ENCODE measurements at regions not wholly inside any gene's neighbourhood (a gene's known extent, or its start where the extent isn't known, plus 50 kb on each side); places are given as distances from the start of the nearest gene placed in this dataset.

GRCh38 chr10:60572511-60573194 is 183.0 kb upstream of the ANK3 start:
- no peak for DNase-seq (ENCODE audit: extremely low read depth, low read depth, low spot score)

GRCh38 chr10:60570896-60571295 is 181.2 kb upstream of the ANK3 start:
- no peak for DNase-seq (ENCODE audit: extremely low read depth, low read depth, low spot score)

- DNase-seq (ENCODE audit: extremely low read depth, low read depth, low spot score): no peak
These were observed 180.7 kb upstream of the ANK3 start for GRCh38 chr10:60570272-60570865.

- DNase-seq (ENCODE audit: extremely low read depth, low read depth, low spot score): no peak
These were observed 180.0 kb upstream of the ANK3 start for GRCh38 chr10:60569681-60570080.

GRCh38 chr10:60566096-60566495 is 176.4 kb upstream of the ANK3 start:
- no peak for DNase-seq (ENCODE audit: extremely low read depth, low read depth, low spot score)

GRCh38 chr10:60565492-60565891 is 175.8 kb upstream of the ANK3 start:
- DNase-seq (ENCODE audit: extremely low read depth, low read depth, low spot score): no peak

- no peak for DNase-seq (ENCODE audit: extremely low read depth, low read depth, low spot score)
These were observed 174.8 kb upstream of the ANK3 start for GRCh38 chr10:60564475-60564874.

GRCh38 chr10:60560451-60560850 is 170.8 kb upstream of the ANK3 start:
- DNase-seq (ENCODE audit: extremely low read depth, low read depth, low spot score): no peak

- no peak for DNase-seq (ENCODE audit: extremely low read depth, low read depth, low spot score)
These were observed 166.0 kb upstream of the ANK3 start for GRCh38 chr10:60555700-60556099.

GRCh38 chr10:60549686-60550085 is 160.0 kb upstream of the ANK3 start:
- peak; percentile 12 for DNase-seq (ENCODE audit: extremely low read depth, low read depth, low spot score)

GRCh38 chr10:60542657-60543056 is 153.0 kb upstream of the ANK3 start:
- no peak for DNase-seq (ENCODE audit: extremely low read depth, low read depth, low spot score)

GRCh38 chr10:60541451-60541850 is 151.8 kb upstream of the ANK3 start:
- DNase-seq (ENCODE audit: extremely low read depth, low read depth, low spot score): no peak

- DNase-seq (ENCODE audit: extremely low read depth, low read depth, low spot score): no peak
These were observed 148.0 kb upstream of the ANK3 start for GRCh38 chr10:60537697-60538096.

- DNase-seq (ENCODE audit: extremely low read depth, low read depth, low spot score): no peak
These were observed 146.9 kb upstream of the ANK3 start for GRCh38 chr10:60536529-60537114.

- no peak for DNase-seq (ENCODE audit: extremely low read depth, low read depth, low spot score)
These were observed 145.8 kb upstream of the ANK3 start for GRCh38 chr10:60535427-60535826.

- no peak for DNase-seq (ENCODE audit: extremely low read depth, low read depth, low spot score)
These were observed 145.2 kb upstream of the ANK3 start for GRCh38 chr10:60534761-60535389.

- DNase-seq (ENCODE audit: extremely low read depth, low read depth, low spot score): no peak
These were observed 143.2 kb upstream of the ANK3 start for GRCh38 chr10:60532696-60533468.

GRCh38 chr10:60531006-60531405 is 141.3 kb upstream of the ANK3 start:
- DNase-seq (ENCODE audit: extremely low read depth, low read depth, low spot score): no peak

GRCh38 chr10:60527676-60528075 is 138.0 kb upstream of the ANK3 start:
- DNase-seq (ENCODE audit: extremely low read depth, low read depth, low spot score): no peak

GRCh38 chr10:60525716-60526585 is 136.3 kb upstream of the ANK3 start:
- no peak for DNase-seq (ENCODE audit: extremely low read depth, low read depth, low spot score)

All from glomerular endothelial cell (primary cell).